ENCODE measurements at regions not wholly inside any gene's neighbourhood (a gene's known extent, or its start where the extent isn't known, plus 50 kb on each side); places are given as distances from the start of the nearest gene placed in this dataset.

DNA sequence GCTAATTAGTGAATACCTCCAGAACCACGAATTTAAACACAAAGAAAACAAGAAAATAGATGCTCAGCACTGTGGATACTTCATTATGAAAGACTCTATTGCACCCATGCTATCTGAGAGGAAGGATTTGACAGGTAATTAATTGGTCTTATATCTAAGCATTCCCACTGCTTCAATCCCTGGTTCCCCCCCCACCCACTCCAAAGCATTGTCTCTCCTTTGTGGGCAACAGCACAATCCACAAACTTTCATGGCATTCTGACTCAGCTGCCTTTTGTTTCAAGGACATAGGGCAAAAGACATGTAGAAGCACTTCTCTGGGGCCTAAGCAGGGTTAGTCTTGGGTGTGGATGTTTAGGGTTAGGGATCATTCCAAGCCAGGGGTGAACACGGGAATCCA is 551.4 kb downstream of the BUD13 start:
- TF ChIP-seq, protein P1, sequence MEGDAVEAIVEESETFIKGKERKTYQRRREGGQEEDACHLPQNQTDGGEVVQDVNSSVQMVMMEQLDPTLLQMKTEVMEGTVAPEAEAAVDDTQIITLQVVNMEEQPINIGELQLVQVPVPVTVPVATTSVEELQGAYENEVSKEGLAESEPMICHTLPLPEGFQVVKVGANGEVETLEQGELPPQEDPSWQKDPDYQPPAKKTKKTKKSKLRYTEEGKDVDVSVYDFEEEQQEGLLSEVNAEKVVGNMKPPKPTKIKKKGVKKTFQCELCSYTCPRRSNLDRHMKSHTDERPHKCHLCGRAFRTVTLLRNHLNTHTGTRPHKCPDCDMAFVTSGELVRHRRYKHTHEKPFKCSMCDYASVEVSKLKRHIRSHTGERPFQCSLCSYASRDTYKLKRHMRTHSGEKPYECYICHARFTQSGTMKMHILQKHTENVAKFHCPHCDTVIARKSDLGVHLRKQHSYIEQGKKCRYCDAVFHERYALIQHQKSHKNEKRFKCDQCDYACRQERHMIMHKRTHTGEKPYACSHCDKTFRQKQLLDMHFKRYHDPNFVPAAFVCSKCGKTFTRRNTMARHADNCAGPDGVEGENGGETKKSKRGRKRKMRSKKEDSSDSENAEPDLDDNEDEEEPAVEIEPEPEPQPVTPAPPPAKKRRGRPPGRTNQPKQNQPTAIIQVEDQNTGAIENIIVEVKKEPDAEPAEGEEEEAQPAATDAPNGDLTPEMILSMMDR (IDR thresholded peaks at IDR 0.05), result no peak
- TF ChIP-seq POLR2A (IDR thresholded peaks at IDR 0.05), result no peak
